ENCODE measurements at regions not wholly inside any gene's neighbourhood (a gene's known extent, or its start where the extent isn't known, plus 50 kb on each side); places are given as distances from the start of the nearest gene placed in this dataset.

DNA sequence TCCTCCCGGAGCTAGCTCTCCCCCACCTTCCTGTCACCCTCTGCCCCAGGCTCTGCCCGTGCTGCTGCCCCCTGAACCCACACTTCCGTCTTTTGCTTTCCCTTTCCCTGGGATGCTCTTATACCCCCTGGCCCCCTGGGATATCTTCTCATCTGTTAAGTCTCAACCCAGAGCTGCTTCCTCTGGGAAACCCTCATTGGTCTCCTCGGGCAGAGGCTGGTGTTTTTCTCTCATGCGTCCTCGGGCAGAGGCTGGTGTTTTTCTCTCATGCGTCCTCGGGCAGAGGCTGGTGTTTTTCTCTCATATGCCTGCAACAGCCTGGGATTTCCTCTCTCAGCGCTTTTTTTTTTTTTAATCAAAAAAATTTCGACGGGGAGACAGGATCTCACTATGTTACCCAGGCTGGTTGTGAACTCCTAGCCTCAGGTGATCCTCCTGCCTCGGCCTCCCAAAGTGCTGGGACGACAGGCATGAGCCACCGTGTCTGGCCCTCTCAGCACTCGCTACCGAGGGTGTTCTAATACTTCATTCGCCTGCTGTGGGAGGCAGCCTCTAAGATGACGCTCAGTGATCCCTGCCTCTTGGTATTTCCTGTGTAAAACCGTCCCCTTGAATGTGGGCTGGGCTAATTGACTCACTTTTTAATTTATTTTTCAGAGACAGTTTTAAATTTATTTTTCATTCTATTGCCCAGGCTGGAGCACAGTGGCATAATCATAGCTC lies 62.7 kb upstream of the TFRC start (continued):
- no peak for TF ChIP-seq SETDB1 (IDR thresholded peaks at IDR 0.05; ENCODE audit: insufficient read length, low read length)

GRCh38 chr3:196143708-196144382 lies 62.0 kb upstream of the TFRC start:
- Histone ChIP-seq H3K9me3 (ENCODE audit: control insufficient read depth, insufficient read depth, low read depth, low read length) (no peaks in the 10 kb centered on the region), H3K27ac (ENCODE audit: extremely low read depth, low read depth, low read length) (no peak overlapping the region), H3K4me1 (ENCODE audit: control insufficient read depth, insufficient read depth, low read length) (no peaks in the 10 kb centered on the region), H3K4me3 (ENCODE audit: low read depth, low read length) (no peak overlapping the region), H3K36me3 (ENCODE audit: control insufficient read depth in 2 of 2, insufficient read depth in 1 of 2, low read length in 2 of 2) (no peaks in the 10 kb centered on the region)
- ChIA-PET POLR2A (no interaction called here), CTCF (interaction anchor here (0.7 kb wide), 1 partner anchor 53 kb away, joined by 7 read pairs; no protein-coding TSS in a partner anchor)
- TF ChIP-seq ZSCAN23 (tag by site-specific recombination; IDR thresholded peaks at IDR 0.05), result no peak
- TF ChIP-seq KLF10 (tag by site-specific recombination; IDR thresholded peaks at IDR 0.05), result no peak
- no peak for TF ChIP-seq ZBTB1 (tag by site-specific recombination; IDR thresholded peaks at IDR 0.05)
- TF ChIP-seq ZNF280D (tag by site-specific recombination; IDR thresholded peaks at IDR 0.05), result no peak
- no peak for TF ChIP-seq ZNF169 (tag by site-specific recombination; IDR thresholded peaks at IDR 0.05)
- no peak for TF ChIP-seq ZNF366 (tag by site-specific recombination; conservative IDR thresholded peaks at IDR 0.05)
- TF ChIP-seq, protein P1, sequence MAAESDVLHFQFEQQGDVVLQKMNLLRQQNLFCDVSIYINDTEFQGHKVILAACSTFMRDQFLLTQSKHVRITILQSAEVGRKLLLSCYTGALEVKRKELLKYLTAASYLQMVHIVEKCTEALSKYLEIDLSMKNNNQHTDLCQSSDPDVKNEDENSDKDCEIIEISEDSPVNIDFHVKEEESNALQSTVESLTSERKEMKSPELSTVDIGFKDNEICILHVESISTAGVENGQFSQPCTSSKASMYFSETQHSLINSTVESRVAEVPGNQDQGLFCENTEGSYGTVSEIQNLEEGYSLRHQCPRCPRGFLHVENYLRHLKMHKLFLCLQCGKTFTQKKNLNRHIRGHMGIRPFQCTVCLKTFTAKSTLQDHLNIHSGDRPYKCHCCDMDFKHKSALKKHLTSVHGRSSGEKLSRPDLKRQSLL (tag by site-specific recombination; IDR thresholded peaks at IDR 0.05), result no peak
- TF ChIP-seq ZNF645 (tag by site-specific recombination; IDR thresholded peaks at IDR 0.05), result no peak
- no peak for TF ChIP-seq ZNF600 (tag by site-specific recombination; IDR thresholded peaks at IDR 0.05)
- TF ChIP-seq ZNF423 (tag by site-specific recombination; IDR thresholded peaks at IDR 0.05), result no peak
- TF ChIP-seq ZNF2 (tag by site-specific recombination; IDR thresholded peaks at IDR 0.05), result no peak

DNA sequence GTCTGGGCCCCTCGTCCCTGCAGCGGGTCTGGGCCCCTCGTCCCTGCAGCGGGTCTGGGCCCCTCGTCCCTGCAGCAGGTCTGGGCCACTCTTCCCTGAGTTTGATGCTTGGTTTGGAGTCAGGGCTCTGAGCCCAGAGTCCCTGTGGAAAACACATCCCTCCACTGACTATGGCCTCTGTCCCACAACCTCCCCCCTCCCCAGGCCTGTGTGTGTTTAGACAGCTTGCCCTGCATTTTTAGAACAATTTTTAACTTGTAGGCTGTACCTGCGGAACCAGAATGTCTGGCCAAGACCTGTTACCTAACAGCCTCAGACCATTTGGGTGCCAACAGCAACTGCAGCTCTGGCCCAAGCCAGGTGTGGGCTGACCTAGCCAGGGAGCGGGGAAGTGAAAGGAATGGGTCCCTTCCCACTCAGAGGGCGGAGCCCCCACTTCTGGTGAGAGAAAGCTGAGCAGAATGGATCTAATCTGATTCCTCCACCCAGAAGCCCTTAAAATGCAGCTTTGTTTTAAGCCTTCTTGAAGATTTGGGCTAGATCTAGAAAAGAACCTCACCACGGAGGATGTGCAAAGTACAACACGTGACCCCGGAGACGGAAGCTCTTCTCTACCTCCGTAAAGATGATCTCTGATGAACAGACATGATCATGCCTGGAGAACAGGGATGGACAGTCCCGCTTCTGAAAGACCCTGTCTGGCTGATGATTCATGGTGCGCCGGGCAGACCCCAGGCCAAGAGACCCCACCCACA lies 60.5 kb upstream of the TFRC start:
- CTCF ChIA-PET, result interaction anchor here (0.7 kb wide), 1 partner anchor 78 kb away, joined by 3 read pairs; no protein-coding TSS in a partner anchor
- TF ChIP-seq ZNF76 (tag by site-specific recombination; IDR thresholded peaks at IDR 0.05; ENCODE audit: borderline replicate concordance, low read depth) (no peak), KLF8 (tag by site-specific recombination; IDR thresholded peaks at IDR 0.05) (no peak), ZFP37 (tag by site-specific recombination; IDR thresholded peaks at IDR 0.05) (no peak), ZNF169 (tag by site-specific recombination; IDR thresholded peaks at IDR 0.05) (no peak), ELK4 (IDR thresholded peaks at IDR 0.05; ENCODE audit: borderline replicate concordance, low read depth, low read length) (no peak), OSR2 (tag by site-specific recombination; IDR thresholded peaks at IDR 0.05) (no peak), ZNF585B (tag by site-specific recombination; IDR thresholded peaks at IDR 0.05) (no peak), ZBTB11 (tag by site-specific recombination; conservative IDR thresholded peaks at IDR 0.05; ENCODE audit: low read depth) (no peak), ZNF426 (tag by site-specific recombination; IDR thresholded peaks at IDR 0.05) (no peak), ZNF211 (tag by site-specific recombination; IDR thresholded peaks at IDR 0.05; ENCODE audit: low read depth) (no peak)

More for the DNA sequence above, 60.5 kb upstream of the TFRC start:
- H3K4me1 ChIP-seq (ENCODE audit: control insufficient read depth, insufficient read depth, low read length), result no peaks in the 10 kb centered on the region
- POLR2A ChIA-PET, result no interaction called here
- H3K36me3 ChIP-seq (ENCODE audit: control insufficient read depth in 2 of 2, insufficient read depth in 1 of 2, low read length in 2 of 2), result no peaks in the 10 kb centered on the region
- H3K4me3 ChIP-seq (ENCODE audit: low read depth, low read length), result no peak overlapping the region
- H3K27ac ChIP-seq (ENCODE audit: extremely low read depth, low read depth, low read length), result no peak overlapping the region
- no peaks in the 10 kb centered on the region for H3K9me3 ChIP-seq (ENCODE audit: control insufficient read depth, insufficient read depth, low read depth, low read length)

Data from HEK293 (cell line).